SU-DHL-6 (cell line): ENCODE measurements at regions not wholly inside any gene's neighbourhood (a gene's known extent, or its start where the extent isn't known, plus 50 kb on each side); places are given as distances from the start of the nearest gene placed in this dataset.

Source experiments
- CTCF ChIP-seq: fragments of 200-600 bp; sonication (generic); IDR thresholded peaks from one replicate; pipeline ENCODE4 v1.5.1; 2017; ENCODE audit warnings: antibody characterized with exemption, mild to moderate bottlenecking, low read length, moderate library complexity; ENCODE audit not compliant: insufficient read depth, poor library complexity, severe bottlenecking
- EZH2phosphoT487 ChIP-seq: fragments of 200-600 bp; sonication (generic), shearing (Covaris generic); conservative IDR thresholded peaks from 2 replicates; pipeline ENCODE4 v1.6.1; 2018; ENCODE audit warnings: mild to moderate bottlenecking, antibody characterized with exemption, low read length, moderate library complexity, mixed read lengths

- TF ChIP-seq CTCF (no peak), EZH2phosphoT487 (no peak)
These were observed 1579.2 kb upstream of the ACVR2A start for GRCh38 chr2:146265656-146266055.
